ENCODE measurements at regions not wholly inside any gene's neighbourhood (a gene's known extent, or its start where the extent isn't known, plus 50 kb on each side); places are given as distances from the start of the nearest gene placed in this dataset.

DNA sequence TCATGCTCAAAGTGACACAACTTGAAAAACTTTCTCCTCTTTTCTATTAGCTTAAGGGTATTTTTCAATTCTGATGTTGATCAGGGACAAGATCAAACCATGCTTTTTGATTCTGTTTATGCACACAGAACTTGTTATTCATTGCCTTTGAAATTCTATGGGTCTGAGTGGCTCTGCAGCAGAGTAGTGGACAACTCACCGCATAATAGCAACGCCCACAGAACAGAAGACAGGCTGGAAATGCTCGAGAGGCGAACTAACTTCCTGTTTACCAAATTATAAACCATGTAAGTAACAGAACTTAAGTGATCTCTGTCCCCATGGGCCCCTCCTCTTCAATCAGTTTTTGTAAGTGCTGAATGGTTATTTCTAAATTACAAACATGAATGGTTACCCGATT, 131.2 kb downstream of the CBLN2 start:
- Histone ChIP-seq H3K27ac (ENCODE audit: low read depth, low read length) (no peak overlapping the region), H4K5ac (ENCODE audit: low read length) (no peak overlapping the region), H3K4me3 (ENCODE audit: low read length) (no peak overlapping the region), H2BK120ac (ENCODE audit: low read depth, low read length) (no peak overlapping the region), H3K36me3 (ENCODE audit: control insufficient read depth, insufficient read depth, low read length) (no peaks in the 10 kb centered on the region), H3K18ac (ENCODE audit: low read length) (no peak overlapping the region), H3K4me1 (ENCODE audit: control insufficient read depth, low read depth, low read length) (no peaks in the 10 kb centered on the region), H3K4me2 (ENCODE audit: low read length) (no peak overlapping the region), H3K79me2 (ENCODE audit: control insufficient read depth, insufficient read depth, low read length) (no peaks in the 10 kb centered on the region), H2BK15ac (replicated peaks; ENCODE audit: low read depth) (no peak overlapping the region), H2AK5ac (ENCODE audit: low read length) (no peak overlapping the region), H3K56ac (ENCODE audit: low read length) (no peak overlapping the region), H4K8ac (ENCODE audit: low read depth, low read length) (no peak overlapping the region), H2BK5ac (ENCODE audit: low read length) (no peak overlapping the region), H3K4ac (ENCODE audit: low read depth, low read length) (no peak overlapping the region), H3K23ac (ENCODE audit: low read length) (no peak overlapping the region), H3K9ac (ENCODE audit: low read length) (no peak overlapping the region), H3K79me1 (ENCODE audit: low read length) (no peaks in the 10 kb centered on the region), H3K27me3 (ENCODE audit: insufficient read depth, low read length, poor library complexity) (no peaks in the 10 kb centered on the region)
- WGBS (ENCODE audit: extremely low coverage, insufficient coverage, low lambda C conversion rate) = no CpG with 5 or more reads among the region's 5 CpGs
- DNase-seq = no peak

DNA sequence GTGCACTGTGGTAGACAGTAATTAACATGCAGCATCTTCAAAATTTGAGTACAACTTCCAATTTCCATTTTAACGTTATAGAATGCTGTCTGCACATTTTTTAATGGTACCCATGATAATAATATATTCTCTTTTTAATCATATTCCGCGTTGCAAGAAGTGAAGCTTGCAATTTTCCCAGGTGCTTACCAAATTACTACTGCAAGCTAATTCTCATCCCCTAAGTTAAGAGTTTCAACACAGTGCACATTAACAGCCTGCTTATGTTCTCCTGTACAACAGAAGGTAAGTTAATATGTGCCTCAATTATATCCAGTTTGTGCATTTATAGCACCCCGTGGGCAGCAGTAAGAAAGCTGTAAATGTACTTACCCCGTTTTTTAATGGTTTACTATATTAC, 132.9 kb downstream of the CBLN2 start:
- H2BK5ac ChIP-seq (ENCODE audit: low read length) = no peak overlapping the region
- no peaks in the 10 kb centered on the region for H3K4me1 ChIP-seq (ENCODE audit: control insufficient read depth, low read depth, low read length)
- no peaks in the 10 kb centered on the region for H3K36me3 ChIP-seq (ENCODE audit: control insufficient read depth, insufficient read depth, low read length)
- no peak overlapping the region for H3K9ac ChIP-seq (ENCODE audit: low read length)
- no peak overlapping the region for H4K5ac ChIP-seq (ENCODE audit: low read length)
- H3K79me2 ChIP-seq (ENCODE audit: control insufficient read depth, insufficient read depth, low read length) = no peaks in the 10 kb centered on the region
- no peaks in the 10 kb centered on the region for H3K79me1 ChIP-seq (ENCODE audit: low read length)
- H3K4me3 ChIP-seq (ENCODE audit: low read length) = no peak overlapping the region
- H3K23ac ChIP-seq (ENCODE audit: low read length) = no peak overlapping the region
- WGBS (ENCODE audit: extremely low coverage, insufficient coverage, low lambda C conversion rate) = no CpG with 5 or more reads among the region's 5 CpGs
- no peak overlapping the region for H3K56ac ChIP-seq (ENCODE audit: low read length)
- no peak overlapping the region for H2AK5ac ChIP-seq (ENCODE audit: low read length)
- no peak overlapping the region for H3K4me2 ChIP-seq (ENCODE audit: low read length)
- H4K8ac ChIP-seq (ENCODE audit: low read depth, low read length) = no peak overlapping the region
- no peak overlapping the region for H2BK120ac ChIP-seq (ENCODE audit: low read depth, low read length)
- H3K4ac ChIP-seq (ENCODE audit: low read depth, low read length) = no peak overlapping the region
- no peak overlapping the region for H3K27ac ChIP-seq (ENCODE audit: low read depth, low read length)
- H2BK15ac ChIP-seq (replicated peaks; ENCODE audit: low read depth) = no peak overlapping the region
- DNase-seq = no peak
- H3K27me3 ChIP-seq (ENCODE audit: insufficient read depth, low read length, poor library complexity) = no peaks in the 10 kb centered on the region
- no peak overlapping the region for H3K18ac ChIP-seq (ENCODE audit: low read length)

DNA sequence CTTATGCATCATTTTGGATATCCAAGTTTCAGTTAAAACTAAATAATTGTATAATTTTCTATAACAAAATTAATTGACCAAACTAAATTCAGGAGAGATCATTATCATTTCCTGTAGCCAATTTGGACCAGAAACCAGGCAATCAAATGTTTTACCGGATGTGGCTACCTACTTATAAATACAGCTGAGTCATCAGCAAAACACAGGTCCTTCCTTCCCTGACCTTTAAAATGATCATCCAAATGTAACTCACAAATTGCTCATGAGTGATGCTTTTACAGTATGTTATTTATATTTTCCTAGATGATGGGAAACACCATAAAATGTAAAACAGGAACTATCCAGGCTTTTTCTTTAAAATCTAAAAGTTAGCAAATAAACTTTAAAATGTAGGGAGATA, 133.7 kb downstream of the CBLN2 start:
- H2BK120ac ChIP-seq (ENCODE audit: low read depth, low read length) = no peak overlapping the region
- no peak overlapping the region for H2BK5ac ChIP-seq (ENCODE audit: low read length)
- H3K27ac ChIP-seq (ENCODE audit: low read depth, low read length) = no peak overlapping the region
- WGBS (ENCODE audit: extremely low coverage, insufficient coverage, low lambda C conversion rate) = no CpG with 5 or more reads among the region's 1 CpG
- no peak overlapping the region for H3K4ac ChIP-seq (ENCODE audit: low read depth, low read length)
- H3K27me3 ChIP-seq (ENCODE audit: insufficient read depth, low read length, poor library complexity) = no peaks in the 10 kb centered on the region
- H2AK5ac ChIP-seq (ENCODE audit: low read length) = no peak overlapping the region
- no peaks in the 10 kb centered on the region for H3K79me1 ChIP-seq (ENCODE audit: low read length)
- no peaks in the 10 kb centered on the region for H3K79me2 ChIP-seq (ENCODE audit: control insufficient read depth, insufficient read depth, low read length)
- no peak overlapping the region for H3K23ac ChIP-seq (ENCODE audit: low read length)
- no peak overlapping the region for H3K4me2 ChIP-seq (ENCODE audit: low read length)
- no peaks in the 10 kb centered on the region for H3K36me3 ChIP-seq (ENCODE audit: control insufficient read depth, insufficient read depth, low read length)
- no peak overlapping the region for H4K5ac ChIP-seq (ENCODE audit: low read length)
- no peak overlapping the region for H4K8ac ChIP-seq (ENCODE audit: low read depth, low read length)
- no peak overlapping the region for H3K9ac ChIP-seq (ENCODE audit: low read length)
- H2BK15ac ChIP-seq (replicated peaks; ENCODE audit: low read depth) = no peak overlapping the region
- no peak overlapping the region for H3K56ac ChIP-seq (ENCODE audit: low read length)
- H3K4me1 ChIP-seq (ENCODE audit: control insufficient read depth, low read depth, low read length) = no peaks in the 10 kb centered on the region
- no peak overlapping the region for H3K18ac ChIP-seq (ENCODE audit: low read length)
- DNase-seq = no peak
- no peak overlapping the region for H3K4me3 ChIP-seq (ENCODE audit: low read length)

DNA sequence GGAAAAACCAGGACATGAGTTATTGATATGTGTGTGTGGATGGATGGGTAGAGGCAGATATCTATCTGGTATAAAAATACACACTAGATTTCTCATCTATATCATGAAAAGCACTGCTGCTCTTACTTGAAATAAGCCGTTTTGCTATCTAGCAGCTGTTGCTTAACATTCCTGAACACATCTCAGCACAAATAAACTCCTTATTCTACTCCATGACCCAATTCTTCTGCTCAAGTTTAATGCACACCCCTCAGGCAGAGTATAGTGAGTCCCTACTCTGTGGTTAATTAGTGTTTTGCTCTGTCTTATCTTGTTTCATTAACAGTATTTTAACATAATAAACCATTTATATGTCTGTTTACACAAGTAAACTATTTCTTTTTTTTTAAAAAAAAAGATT, 134.2 kb downstream of the CBLN2 start:
- no peak overlapping the region for H3K9ac ChIP-seq (ENCODE audit: low read length)
- H3K56ac ChIP-seq (ENCODE audit: low read length) = no peak overlapping the region
- H3K4me1 ChIP-seq (ENCODE audit: control insufficient read depth, low read depth, low read length) = no peaks in the 10 kb centered on the region
- no peak overlapping the region for H3K18ac ChIP-seq (ENCODE audit: low read length)
- H4K8ac ChIP-seq (ENCODE audit: low read depth, low read length) = no peak overlapping the region
- no peaks in the 10 kb centered on the region for H3K36me3 ChIP-seq (ENCODE audit: control insufficient read depth, insufficient read depth, low read length)
- H3K27me3 ChIP-seq (ENCODE audit: insufficient read depth, low read length, poor library complexity) = no peaks in the 10 kb centered on the region
- no peak overlapping the region for H2BK15ac ChIP-seq (replicated peaks; ENCODE audit: low read depth)
- no CpG with 5 or more reads among the region's 1 CpG for WGBS (ENCODE audit: extremely low coverage, insufficient coverage, low lambda C conversion rate)
- no peak overlapping the region for H2BK120ac ChIP-seq (ENCODE audit: low read depth, low read length)
- no peak overlapping the region for H3K4ac ChIP-seq (ENCODE audit: low read depth, low read length)
- H2AK5ac ChIP-seq (ENCODE audit: low read length) = no peak overlapping the region
- DNase-seq = no peak
- no peak overlapping the region for H3K23ac ChIP-seq (ENCODE audit: low read length)
- H3K79me2 ChIP-seq (ENCODE audit: control insufficient read depth, insufficient read depth, low read length) = no peaks in the 10 kb centered on the region
- H3K4me3 ChIP-seq (ENCODE audit: low read length) = no peak overlapping the region
- no peak overlapping the region for H2BK5ac ChIP-seq (ENCODE audit: low read length)
- H3K27ac ChIP-seq (ENCODE audit: low read depth, low read length) = no peak overlapping the region
- H3K79me1 ChIP-seq (ENCODE audit: low read length) = no peaks in the 10 kb centered on the region
- H3K4me2 ChIP-seq (ENCODE audit: low read length) = no peak overlapping the region
- no peak overlapping the region for H4K5ac ChIP-seq (ENCODE audit: low read length)

DNA sequence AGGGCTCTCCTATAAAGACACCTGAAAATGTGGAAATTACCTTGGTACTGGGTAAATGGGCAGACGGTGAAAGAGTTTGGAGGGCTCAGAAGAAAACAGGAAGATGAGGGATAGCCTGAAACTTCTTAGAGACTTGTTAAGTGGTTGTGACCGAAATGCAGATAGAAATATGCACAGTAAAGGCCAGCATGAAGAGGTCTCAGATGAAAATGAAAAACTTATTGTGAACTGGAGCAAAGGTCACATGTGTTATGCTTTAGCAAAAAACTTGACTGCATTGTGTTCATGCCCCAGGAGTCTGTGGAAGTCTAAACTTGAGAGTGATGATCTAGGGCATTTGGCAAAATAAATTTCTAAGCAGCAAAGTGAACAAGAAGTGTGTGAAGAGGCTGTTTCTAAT, 137.1 kb downstream of the CBLN2 start:
- DNase-seq = no peak
- no peak overlapping the region for H3K27ac ChIP-seq (ENCODE audit: low read depth, low read length)
- H3K4ac ChIP-seq (ENCODE audit: low read depth, low read length) = no peak overlapping the region
- H3K18ac ChIP-seq (ENCODE audit: low read length) = no peak overlapping the region
- H3K27me3 ChIP-seq (ENCODE audit: insufficient read depth, low read length, poor library complexity) = no peaks in the 10 kb centered on the region
- no peak overlapping the region for H3K23ac ChIP-seq (ENCODE audit: low read length)
- no peak overlapping the region for H4K5ac ChIP-seq (ENCODE audit: low read length)
- no peak overlapping the region for H3K9ac ChIP-seq (ENCODE audit: low read length)
- H3K4me2 ChIP-seq (ENCODE audit: low read length) = no peak overlapping the region
- WGBS (ENCODE audit: extremely low coverage, insufficient coverage, low lambda C conversion rate) = no CpG with 5 or more reads among the region's 2 CpGs
- H3K36me3 ChIP-seq (ENCODE audit: control insufficient read depth, insufficient read depth, low read length) = no peaks in the 10 kb centered on the region
- H2AK5ac ChIP-seq (ENCODE audit: low read length) = no peak overlapping the region
- no peaks in the 10 kb centered on the region for H3K79me1 ChIP-seq (ENCODE audit: low read length)
- no peak overlapping the region for H3K56ac ChIP-seq (ENCODE audit: low read length)
- H3K4me1 ChIP-seq (ENCODE audit: control insufficient read depth, low read depth, low read length) = no peaks in the 10 kb centered on the region
- H3K79me2 ChIP-seq (ENCODE audit: control insufficient read depth, insufficient read depth, low read length) = no peaks in the 10 kb centered on the region
- H2BK15ac ChIP-seq (replicated peaks; ENCODE audit: low read depth) = no peak overlapping the region
- H3K4me3 ChIP-seq (ENCODE audit: low read length) = no peak overlapping the region
- H2BK5ac ChIP-seq (ENCODE audit: low read length) = no peak overlapping the region
- H4K8ac ChIP-seq (ENCODE audit: low read depth, low read length) = no peak overlapping the region
- H2BK120ac ChIP-seq (ENCODE audit: low read depth, low read length) = no peak overlapping the region

DNA sequence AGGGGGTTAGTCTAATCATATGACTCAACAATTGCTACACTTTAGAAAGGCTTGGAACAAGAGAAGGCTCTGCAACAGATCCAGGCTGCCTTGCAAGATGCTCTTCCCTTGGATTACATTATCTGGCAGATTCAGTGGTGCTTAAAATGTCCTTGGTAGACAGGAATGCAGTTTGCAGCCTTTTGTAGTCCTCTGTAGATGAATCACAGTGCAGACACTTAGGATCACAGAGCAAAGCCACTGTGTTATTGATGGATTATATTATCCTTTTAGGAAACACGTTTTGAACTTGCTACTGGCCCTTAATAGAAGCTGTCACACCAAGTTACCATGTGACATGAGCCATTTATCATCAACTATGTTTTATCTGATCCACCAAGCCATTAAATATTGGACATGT, 152.2 kb downstream of the CBLN2 start:
- DNase-seq = no peak
- Histone ChIP-seq H2BK120ac (ENCODE audit: low read depth, low read length) (no peak overlapping the region), H4K8ac (ENCODE audit: low read depth, low read length) (no peak overlapping the region), H3K4me1 (ENCODE audit: control insufficient read depth, low read depth, low read length) (no peaks in the 10 kb centered on the region), H2BK15ac (replicated peaks; ENCODE audit: low read depth) (no peak overlapping the region), H3K23ac (ENCODE audit: low read length) (no peak overlapping the region), H3K9ac (ENCODE audit: low read length) (no peak overlapping the region), H3K4ac (ENCODE audit: low read depth, low read length) (no peak overlapping the region), H3K4me3 (ENCODE audit: low read length) (no peak overlapping the region), H3K56ac (ENCODE audit: low read length) (no peak overlapping the region), H2AK5ac (ENCODE audit: low read length) (no peak overlapping the region), H3K79me1 (ENCODE audit: low read length) (no peaks in the 10 kb centered on the region), H3K18ac (ENCODE audit: low read length) (no peak overlapping the region), H4K5ac (ENCODE audit: low read length) (no peak overlapping the region), H3K27me3 (ENCODE audit: insufficient read depth, low read length, poor library complexity) (no peaks in the 10 kb centered on the region), H3K4me2 (ENCODE audit: low read length) (no peak overlapping the region), H3K79me2 (ENCODE audit: control insufficient read depth, insufficient read depth, low read length) (no peaks in the 10 kb centered on the region), H2BK5ac (ENCODE audit: low read length) (no peak overlapping the region), H3K36me3 (ENCODE audit: control insufficient read depth, insufficient read depth, low read length) (no peaks in the 10 kb centered on the region), H3K27ac (ENCODE audit: low read depth, low read length) (no peak overlapping the region)
- no CpG with 5 or more reads among the region's 1 CpG for WGBS (ENCODE audit: extremely low coverage, insufficient coverage, low lambda C conversion rate)
